ENCODE measurements at regions not wholly inside any gene's neighbourhood (a gene's known extent, or its start where the extent isn't known, plus 50 kb on each side); places are given as distances from the start of the nearest gene placed in this dataset.

- TF ChIP-seq CTCF (IDR thresholded peaks at IDR 0.05) (no peak), POLR2A (IDR thresholded peaks at IDR 0.05) (no peak)
These were observed 657.4 kb upstream of the ZWINT start for GRCh38 chr10:57018452-57018851.
